ENCODE measurements at regions not wholly inside any gene's neighbourhood (a gene's known extent, or its start where the extent isn't known, plus 50 kb on each side); places are given as distances from the start of the nearest gene placed in this dataset.

- RAD21 ChIA-PET (ENCODE audit: unreplicated experiment) = no interaction called here
- in situ Hi-C loops (cut with MboI) (no loop called here), intact Hi-C loops (cut with micrococcal nuclease; ENCODE audit: unreplicated experiment) (no loop called here)
- Histone ChIP-seq H3K9ac (ENCODE audit: control insufficient read depth, insufficient read depth, low read length) (no peak overlapping the region), H3K79me2 (ENCODE audit: control insufficient read depth, insufficient read depth, low read length) (no peaks in the 10 kb centered on the region), H3K36me3 (ENCODE audit: control insufficient read depth in 2 of 2, insufficient read depth in 2 of 2, low read length in 1 of 2) (no peaks in the 10 kb centered on the region), H3K27ac (ENCODE audit: control insufficient read depth, insufficient read depth) (no peak overlapping the region), H3K4me3 (no peak overlapping the region), H3K4me2 (ENCODE audit: control insufficient read depth, insufficient read depth) (no peak overlapping the region), H3K27me3 (replicated peaks in 1 of 2; ENCODE audit: control insufficient read depth in 2 of 2, insufficient read depth in 2 of 2, low read length in 1 of 2) (peaks cover 0 to 1% of the 10 kb centered on the region in 2 experiments; a peak in 2 of 4 replicates), H4K20me1 (ENCODE audit: control insufficient read depth, insufficient read depth) (no peaks in the 10 kb centered on the region), H3K9me3 (replicated peaks; ENCODE audit: control insufficient read depth, insufficient read depth, low read length) (no peaks in the 10 kb centered on the region), H3K4me1 (ENCODE audit: control insufficient read depth, insufficient read depth, low read length) (no peaks in the 10 kb centered on the region), H2AFZ (ENCODE audit: control insufficient read depth, low read depth, low read length) (no peak overlapping the region)
- SMC1A ChIA-PET (ENCODE audit: uncharacterized antibody, unreplicated experiment) = no interaction called here
- no peak for TF ChIP-seq ZNF217 (IDR thresholded peaks at IDR 0.05)
- no peak for TF ChIP-seq BCLAF1 (IDR thresholded peaks at IDR 0.05)
- TF ChIP-seq, protein P1, sequence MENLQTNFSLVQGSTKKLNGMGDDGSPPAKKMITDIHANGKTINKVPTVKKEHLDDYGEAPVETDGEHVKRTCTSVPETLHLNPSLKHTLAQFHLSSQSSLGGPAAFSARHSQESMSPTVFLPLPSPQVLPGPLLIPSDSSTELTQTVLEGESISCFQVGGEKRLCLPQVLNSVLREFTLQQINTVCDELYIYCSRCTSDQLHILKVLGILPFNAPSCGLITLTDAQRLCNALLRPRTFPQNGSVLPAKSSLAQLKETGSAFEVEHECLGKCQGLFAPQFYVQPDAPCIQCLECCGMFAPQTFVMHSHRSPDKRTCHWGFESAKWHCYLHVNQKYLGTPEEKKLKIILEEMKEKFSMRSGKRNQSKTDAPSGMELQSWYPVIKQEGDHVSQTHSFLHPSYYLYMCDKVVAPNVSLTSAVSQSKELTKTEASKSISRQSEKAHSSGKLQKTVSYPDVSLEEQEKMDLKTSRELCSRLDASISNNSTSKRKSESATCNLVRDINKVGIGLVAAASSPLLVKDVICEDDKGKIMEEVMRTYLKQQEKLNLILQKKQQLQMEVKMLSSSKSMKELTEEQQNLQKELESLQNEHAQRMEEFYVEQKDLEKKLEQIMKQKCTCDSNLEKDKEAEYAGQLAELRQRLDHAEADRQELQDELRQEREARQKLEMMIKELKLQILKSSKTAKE (IDR thresholded peaks at IDR 0.05; ENCODE audit: low read depth, poor library complexity, severe bottlenecking) = no peak
- TF ChIP-seq STAT3 (IDR thresholded peaks at IDR 0.05; ENCODE audit: low read depth, low read length) = no peak
- TF ChIP-seq NKRF (conservative IDR thresholded peaks at IDR 0.05) = no peak
- TF ChIP-seq JUNB (IDR thresholded peaks at IDR 0.05) = no peak
- no peak for TF ChIP-seq TBL1XR1 (IDR thresholded peaks at IDR 0.05; ENCODE audit: low read depth, low read length)
- TF ChIP-seq TAF1 (IDR thresholded peaks at IDR 0.05; ENCODE audit: borderline replicate concordance, low read depth, low read length) = no peak
- TF ChIP-seq SMAD1 (IDR thresholded peaks at IDR 0.05; ENCODE audit: low read depth, partially characterized antibody) = no peak
- TF ChIP-seq ZNF24 (IDR thresholded peaks at IDR 0.05) = no peak
- no peak for TF ChIP-seq ZNF384 (IDR thresholded peaks at IDR 0.05; ENCODE audit: borderline replicate concordance, low read depth, low read length)
- TF ChIP-seq TARDBP (IDR thresholded peaks at IDR 0.05; ENCODE audit: borderline replicate concordance) = no peak
- TF ChIP-seq SMARCA5 (IDR thresholded peaks at IDR 0.05) = no peak
- TF ChIP-seq YY1 (IDR thresholded peaks at IDR 0.05; ENCODE audit: low read depth, low read length) = no peak
- POLR2A ChIA-PET = no interaction called here
- WGBS (ENCODE audit: insufficient coverage, insufficient replicate concordance, low lambda C conversion rate, missing lambda C conversion rate) = 34% methylated on average over 22 of the region's 25 CpGs
- no peak for FAIRE-seq
- BruUV-seq (replicated peaks) = no TSS peak
- DNase-seq (ENCODE audit: low read depth, low spot score) = no peak
- CTCF ChIA-PET = interaction anchor here (2.1 kb wide), 1 partner anchor 78 kb away, joined by 6 read pairs; no protein-coding TSS in a partner anchor
- ATAC-seq = no peak
These were observed 63.6 kb upstream of the GATA5 start for GRCh38 chr20:62539198-62540045.

Data from GM12878 (cell line).